ENCODE measurements at regions not wholly inside any gene's neighbourhood (a gene's known extent, or its start where the extent isn't known, plus 50 kb on each side); places are given as distances from the start of the nearest gene placed in this dataset.

- H3K9ac ChIP-seq (ENCODE audit: low read length): no peak overlapping the region
- peaks cover 34% of the 10 kb centered on the region for H3K4me1 ChIP-seq (ENCODE audit: control insufficient read depth, insufficient read depth, low read length)
- no peaks in the 10 kb centered on the region for H3K36me3 ChIP-seq (ENCODE audit: control insufficient read depth, insufficient read depth, low read length)
- no peaks in the 10 kb centered on the region for H3K9me3 ChIP-seq (ENCODE audit: control insufficient read depth, insufficient read depth, low read depth, low read length)
- no peak overlapping the region for H3K4me3 ChIP-seq (ENCODE audit: low read depth, low read length)
- peak overlapping the region; percentile 54; the same call in 1 of the 2 replicates for H3K27ac ChIP-seq (ENCODE audit: low read depth, low read length)
- H3K27me3 ChIP-seq (ENCODE audit: control insufficient read depth, insufficient read depth, low read length): no peaks in the 10 kb centered on the region
Measured at GRCh38 chr4:56757821-56758411, 63.6 kb downstream of the SPINK2 start.

DNA sequence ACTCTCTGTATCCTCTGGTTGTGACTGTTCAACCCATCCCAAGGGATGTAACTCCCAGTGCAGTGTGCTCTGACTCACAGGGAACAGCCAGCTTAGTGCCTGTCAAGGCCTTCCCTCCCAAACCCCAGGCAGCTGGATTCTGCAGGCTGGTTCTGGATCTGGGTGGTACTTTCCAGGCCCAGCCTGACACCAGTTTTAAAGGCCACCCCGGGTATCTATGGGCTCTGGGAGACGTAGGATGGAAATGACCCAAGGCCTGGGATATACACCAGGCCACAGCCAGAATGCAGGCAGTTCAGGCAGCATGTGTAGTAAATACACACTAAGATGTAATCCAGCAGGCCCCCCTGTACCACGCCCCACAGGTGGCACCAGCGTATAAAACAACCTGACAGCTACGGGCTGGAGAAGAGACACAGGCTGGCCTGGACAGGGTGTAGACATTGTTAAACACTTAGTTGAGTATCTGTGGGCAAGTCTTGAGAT, 64.2 kb downstream of the SPINK2 start:
- Histone ChIP-seq H3K36me3 (ENCODE audit: control insufficient read depth, insufficient read depth, low read length) (no peaks in the 10 kb centered on the region), H3K27ac (ENCODE audit: low read depth, low read length) (peak overlapping the region; percentile 19; the same call in 1 of the 2 replicates), H3K4me1 (ENCODE audit: control insufficient read depth, insufficient read depth, low read length) (peaks cover 34% of the 10 kb centered on the region), H3K27me3 (ENCODE audit: control insufficient read depth, insufficient read depth, low read length) (no peaks in the 10 kb centered on the region), H3K9ac (ENCODE audit: low read length) (peak overlapping the region; percentile 20), H3K9me3 (ENCODE audit: control insufficient read depth, insufficient read depth, low read depth, low read length) (no peaks in the 10 kb centered on the region), H3K4me3 (ENCODE audit: low read depth, low read length) (no peak overlapping the region)

GRCh38 chr4:56755901-56756300, 65.6 kb downstream of the SPINK2 start:
- Histone ChIP-seq H3K9ac (ENCODE audit: low read length) (no peak overlapping the region), H3K9me3 (ENCODE audit: control insufficient read depth, insufficient read depth, low read depth, low read length) (no peaks in the 10 kb centered on the region), H3K36me3 (ENCODE audit: control insufficient read depth, insufficient read depth, low read length) (no peaks in the 10 kb centered on the region), H3K4me1 (ENCODE audit: control insufficient read depth, insufficient read depth, low read length) (peaks cover 34% of the 10 kb centered on the region), H3K27me3 (ENCODE audit: control insufficient read depth, insufficient read depth, low read length) (no peaks in the 10 kb centered on the region), H3K27ac (ENCODE audit: low read depth, low read length) (no peak overlapping the region), H3K4me3 (ENCODE audit: low read depth, low read length) (no peak overlapping the region)

- H3K9me3 ChIP-seq (ENCODE audit: control insufficient read depth, insufficient read depth, low read depth, low read length): no peaks in the 10 kb centered on the region; the same call in 1 of the 2 replicates
- H3K4me1 ChIP-seq (ENCODE audit: control insufficient read depth, insufficient read depth, low read length): peaks cover 20% of the 10 kb centered on the region
- no peaks in the 10 kb centered on the region for H3K27me3 ChIP-seq (ENCODE audit: control insufficient read depth, insufficient read depth, low read length)
- no peaks in the 10 kb centered on the region for H3K36me3 ChIP-seq (ENCODE audit: control insufficient read depth, insufficient read depth, low read length)
- H3K4me3 ChIP-seq (ENCODE audit: low read depth, low read length): no peak overlapping the region
- no peak overlapping the region for H3K9ac ChIP-seq (ENCODE audit: low read length)
- H3K27ac ChIP-seq (ENCODE audit: low read depth, low read length): no peak overlapping the region
Measured at GRCh38 chr4:56752985-56753384, 68.5 kb downstream of the SPINK2 start.

- H3K9me3 ChIP-seq (ENCODE audit: control insufficient read depth, insufficient read depth, low read depth, low read length): no peaks in the 10 kb centered on the region; the same call in 1 of the 2 replicates
- no peak overlapping the region for H3K27ac ChIP-seq (ENCODE audit: low read depth, low read length)
- H3K4me1 ChIP-seq (ENCODE audit: control insufficient read depth, insufficient read depth, low read length): no peaks in the 10 kb centered on the region; the same call in 1 of the 2 replicates
- H3K4me3 ChIP-seq (ENCODE audit: low read depth, low read length): no peak overlapping the region
- H3K9ac ChIP-seq (ENCODE audit: low read length): no peak overlapping the region
- no peaks in the 10 kb centered on the region for H3K27me3 ChIP-seq (ENCODE audit: control insufficient read depth, insufficient read depth, low read length)
- H3K36me3 ChIP-seq (ENCODE audit: control insufficient read depth, insufficient read depth, low read length): no peaks in the 10 kb centered on the region
Measured at GRCh38 chr4:56750231-56750630, 69.1 kb upstream of the HOPX start.

DNA sequence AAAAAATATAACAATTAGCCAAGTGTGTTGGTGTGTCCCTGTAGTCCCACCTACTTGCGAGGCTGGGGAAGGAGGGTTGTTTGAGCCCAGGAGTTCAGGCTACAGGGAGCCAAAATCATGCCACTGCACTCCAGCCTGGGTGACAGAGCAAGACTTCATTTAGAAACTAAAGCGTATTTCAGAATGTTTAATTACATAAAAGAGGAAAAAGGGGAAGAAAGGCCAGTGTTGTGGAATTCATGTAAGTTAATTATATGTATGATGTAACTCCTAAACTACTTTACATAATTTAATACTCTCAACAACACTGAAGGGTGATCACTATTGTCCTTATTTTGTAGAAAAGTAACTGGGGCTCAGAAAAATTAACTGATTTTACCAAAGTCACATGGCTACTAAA, 67.2 kb upstream of the HOPX start:
- no peaks in the 10 kb centered on the region; the same call in 1 of the 2 replicates for H3K9me3 ChIP-seq (ENCODE audit: control insufficient read depth, insufficient read depth, low read depth, low read length)

GRCh38 chr4:56746639-56747038, 65.5 kb upstream of the HOPX start:
- Histone ChIP-seq H3K27me3 (ENCODE audit: control insufficient read depth, insufficient read depth, low read length) (no peaks in the 10 kb centered on the region), H3K9ac (ENCODE audit: low read length) (no peak overlapping the region)

More for the DNA sequence above, 67.2 kb upstream of the HOPX start:
- H3K27me3 ChIP-seq (ENCODE audit: control insufficient read depth, insufficient read depth, low read length): no peaks in the 10 kb centered on the region
- no peaks in the 10 kb centered on the region; the same call in 1 of the 2 replicates for H3K4me1 ChIP-seq (ENCODE audit: control insufficient read depth, insufficient read depth, low read length)
- H3K36me3 ChIP-seq (ENCODE audit: control insufficient read depth, insufficient read depth, low read length): no peaks in the 10 kb centered on the region
- no peak overlapping the region for H3K27ac ChIP-seq (ENCODE audit: low read depth, low read length)
- H3K4me3 ChIP-seq (ENCODE audit: low read depth, low read length): no peak overlapping the region
- no peak overlapping the region for H3K9ac ChIP-seq (ENCODE audit: low read length)

GRCh38 chr4:56745042-56745441, 63.9 kb upstream of the HOPX start:
- Histone ChIP-seq H3K9ac (ENCODE audit: low read length) (no peak overlapping the region), H3K27ac (ENCODE audit: low read depth, low read length) (no peak overlapping the region), H3K4me3 (ENCODE audit: low read depth, low read length) (no peak overlapping the region)

More at GRCh38 chr4:56746639-56747038, 65.5 kb upstream of the HOPX start:
- H3K4me1 ChIP-seq (ENCODE audit: control insufficient read depth, insufficient read depth, low read length): no peaks in the 10 kb centered on the region; the same call in 1 of the 2 replicates
- no peaks in the 10 kb centered on the region for H3K36me3 ChIP-seq (ENCODE audit: control insufficient read depth, insufficient read depth, low read length)
- no peak overlapping the region for H3K27ac ChIP-seq (ENCODE audit: low read depth, low read length)
- peaks cover 6% of the 10 kb centered on the region; the same call in 1 of the 2 replicates for H3K9me3 ChIP-seq (ENCODE audit: control insufficient read depth, insufficient read depth, low read depth, low read length)
- H3K4me3 ChIP-seq (ENCODE audit: low read depth, low read length): no peak overlapping the region

DNA sequence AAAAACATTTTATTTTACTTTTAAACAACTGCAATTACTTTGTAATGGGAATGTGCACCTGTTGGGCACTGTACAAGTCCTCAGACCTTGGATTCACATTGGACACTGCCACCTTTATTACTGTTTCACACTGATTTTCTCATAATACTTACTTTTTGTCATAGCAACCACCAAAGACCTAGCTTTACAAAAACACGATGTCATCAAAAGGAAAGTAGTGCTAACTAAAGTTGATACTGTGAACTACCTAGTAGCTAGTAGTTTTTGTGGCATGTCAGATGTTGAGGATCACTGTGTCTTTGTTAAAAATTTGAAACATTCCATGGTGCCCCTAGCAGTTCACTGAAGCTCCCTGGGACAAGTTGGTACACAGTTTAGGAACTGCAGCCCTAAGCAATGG, 62.9 kb upstream of the HOPX start:
- H3K27me3 ChIP-seq (ENCODE audit: control insufficient read depth, insufficient read depth, low read length): no peaks in the 10 kb centered on the region
- no peak overlapping the region for H3K27ac ChIP-seq (ENCODE audit: low read depth, low read length)

More at GRCh38 chr4:56745042-56745441, 63.9 kb upstream of the HOPX start:
- Histone ChIP-seq H3K36me3 (ENCODE audit: control insufficient read depth, insufficient read depth, low read length) (no peaks in the 10 kb centered on the region), H3K4me1 (ENCODE audit: control insufficient read depth, insufficient read depth, low read length) (no peaks in the 10 kb centered on the region), H3K27me3 (ENCODE audit: control insufficient read depth, insufficient read depth, low read length) (no peaks in the 10 kb centered on the region), H3K9me3 (ENCODE audit: control insufficient read depth, insufficient read depth, low read depth, low read length) (peaks cover 6% of the 10 kb centered on the region; the same call in 1 of the 2 replicates)

DNA sequence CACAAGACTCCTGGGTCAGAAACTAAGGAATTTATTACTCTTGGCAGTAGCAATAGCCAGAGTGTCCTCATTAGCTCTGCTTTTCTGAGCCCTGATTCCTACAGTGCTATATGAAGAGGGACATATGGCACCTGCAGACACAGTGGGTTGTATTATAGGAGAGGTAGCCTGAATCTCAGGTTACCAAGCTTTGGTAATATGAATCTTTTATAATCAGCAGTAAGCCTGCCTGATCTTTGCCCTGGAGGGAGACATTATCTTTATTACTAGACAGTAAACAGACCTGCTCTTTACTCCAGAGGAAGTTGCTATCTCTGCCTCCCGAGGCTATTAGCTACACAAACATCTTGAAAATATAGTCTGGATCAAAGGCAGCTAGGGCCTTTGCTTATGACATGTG, 62.5 kb upstream of the HOPX start:
- H3K27me3 ChIP-seq (ENCODE audit: control insufficient read depth, insufficient read depth, low read length): no peaks in the 10 kb centered on the region
- no peak overlapping the region for H3K9ac ChIP-seq (ENCODE audit: low read length)
- peaks cover 6% of the 10 kb centered on the region; the same call in 1 of the 2 replicates for H3K9me3 ChIP-seq (ENCODE audit: control insufficient read depth, insufficient read depth, low read depth, low read length)
- H3K36me3 ChIP-seq (ENCODE audit: control insufficient read depth, insufficient read depth, low read length): no peaks in the 10 kb centered on the region
- no peak overlapping the region for H3K4me3 ChIP-seq (ENCODE audit: low read depth, low read length)
- no peak overlapping the region for H3K27ac ChIP-seq (ENCODE audit: low read depth, low read length)
- H3K4me1 ChIP-seq (ENCODE audit: control insufficient read depth, insufficient read depth, low read length): no peaks in the 10 kb centered on the region

More for the DNA sequence above, 62.9 kb upstream of the HOPX start:
- Histone ChIP-seq H3K4me1 (ENCODE audit: control insufficient read depth, insufficient read depth, low read length) (no peaks in the 10 kb centered on the region), H3K4me3 (ENCODE audit: low read depth, low read length) (no peak overlapping the region), H3K9ac (ENCODE audit: low read length) (no peak overlapping the region), H3K9me3 (ENCODE audit: control insufficient read depth, insufficient read depth, low read depth, low read length) (peaks cover 6% of the 10 kb centered on the region; the same call in 1 of the 2 replicates), H3K36me3 (ENCODE audit: control insufficient read depth, insufficient read depth, low read length) (no peaks in the 10 kb centered on the region)

- Histone ChIP-seq H3K9me3 (ENCODE audit: control insufficient read depth, insufficient read depth, low read depth, low read length) (peaks cover 6% of the 10 kb centered on the region; the same call in 1 of the 2 replicates), H3K27me3 (ENCODE audit: control insufficient read depth, insufficient read depth, low read length) (no peaks in the 10 kb centered on the region), H3K9ac (ENCODE audit: low read length) (no peak overlapping the region), H3K27ac (ENCODE audit: low read depth, low read length) (no peak overlapping the region), H3K36me3 (ENCODE audit: control insufficient read depth, insufficient read depth, low read length) (no peaks in the 10 kb centered on the region), H3K4me1 (ENCODE audit: control insufficient read depth, insufficient read depth, low read length) (no peaks in the 10 kb centered on the region), H3K4me3 (ENCODE audit: low read depth, low read length) (no peak overlapping the region)
Measured at GRCh38 chr4:56742080-56742871, 61.2 kb upstream of the HOPX start.

Measured in HUES6 (cell line).